ENCODE measurements at regions not wholly inside any gene's neighbourhood (a gene's known extent, or its start where the extent isn't known, plus 50 kb on each side); places are given as distances from the start of the nearest gene placed in this dataset.

GRCh38 chr13:111665691-111666095, 345.3 kb downstream of the TEX29 start:
- H3F3A ChIP-seq (ENCODE audit: insufficient read depth, low read depth) = no peaks in the 10 kb centered on the region
- no peaks in the 10 kb centered on the region for H3K36me3 ChIP-seq (ENCODE audit: low read depth)
- H3K9me3 ChIP-seq (ENCODE audit: insufficient read depth, low read depth) = no peaks in the 10 kb centered on the region
- no peaks in the 10 kb centered on the region for H3K9me2 ChIP-seq (ENCODE audit: insufficient read depth)
- peaks cover 4% of the 10 kb centered on the region; the same call in 1 of the 2 replicates for H4K20me1 ChIP-seq (ENCODE audit: insufficient read depth)
- H3K27ac ChIP-seq = no peak overlapping the region
- no peak for DNase-seq
- no peak overlapping the region for H2AFZ ChIP-seq
- H3K4me2 ChIP-seq = no peak overlapping the region
- intact Hi-C loops (cut with micrococcal nuclease; ENCODE audit: unreplicated experiment) = no loop called here
- H3K4me3 ChIP-seq = no peak overlapping the region
- BruUV-seq (replicated peaks) = no TSS peak
- H3K27me3 ChIP-seq (ENCODE audit: insufficient read depth, low read depth) = peaks cover 78% of the 10 kb centered on the region
- no peaks in the 10 kb centered on the region for H3K4me1 ChIP-seq (replicated peaks; ENCODE audit: insufficient read depth)
- POLR2A ChIA-PET (ENCODE audit: unreplicated experiment) = no interaction called here
- no peak for TF ChIP-seq EZH2 (IDR thresholded peaks at IDR 0.05; ENCODE audit: low read depth)
- TF ChIP-seq, protein P1, sequence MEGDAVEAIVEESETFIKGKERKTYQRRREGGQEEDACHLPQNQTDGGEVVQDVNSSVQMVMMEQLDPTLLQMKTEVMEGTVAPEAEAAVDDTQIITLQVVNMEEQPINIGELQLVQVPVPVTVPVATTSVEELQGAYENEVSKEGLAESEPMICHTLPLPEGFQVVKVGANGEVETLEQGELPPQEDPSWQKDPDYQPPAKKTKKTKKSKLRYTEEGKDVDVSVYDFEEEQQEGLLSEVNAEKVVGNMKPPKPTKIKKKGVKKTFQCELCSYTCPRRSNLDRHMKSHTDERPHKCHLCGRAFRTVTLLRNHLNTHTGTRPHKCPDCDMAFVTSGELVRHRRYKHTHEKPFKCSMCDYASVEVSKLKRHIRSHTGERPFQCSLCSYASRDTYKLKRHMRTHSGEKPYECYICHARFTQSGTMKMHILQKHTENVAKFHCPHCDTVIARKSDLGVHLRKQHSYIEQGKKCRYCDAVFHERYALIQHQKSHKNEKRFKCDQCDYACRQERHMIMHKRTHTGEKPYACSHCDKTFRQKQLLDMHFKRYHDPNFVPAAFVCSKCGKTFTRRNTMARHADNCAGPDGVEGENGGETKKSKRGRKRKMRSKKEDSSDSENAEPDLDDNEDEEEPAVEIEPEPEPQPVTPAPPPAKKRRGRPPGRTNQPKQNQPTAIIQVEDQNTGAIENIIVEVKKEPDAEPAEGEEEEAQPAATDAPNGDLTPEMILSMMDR (conservative IDR thresholded peaks at IDR 0.05) = no peak
- H3K79me2 ChIP-seq (ENCODE audit: low read depth) = no peaks in the 10 kb centered on the region
- CTCF ChIA-PET = no interaction called here

- H3K9me3 ChIP-seq (ENCODE audit: insufficient read depth, low read depth) = no peaks in the 10 kb centered on the region
- H3K4me1 ChIP-seq (replicated peaks; ENCODE audit: insufficient read depth) = no peaks in the 10 kb centered on the region
- CTCF ChIA-PET = no interaction called here
- no peaks in the 10 kb centered on the region for H3K36me3 ChIP-seq (ENCODE audit: low read depth)
- POLR2A ChIA-PET (ENCODE audit: unreplicated experiment) = no interaction called here
- H3K27me3 ChIP-seq (ENCODE audit: insufficient read depth, low read depth) = peaks cover 73% of the 10 kb centered on the region
- H4K20me1 ChIP-seq (ENCODE audit: insufficient read depth) = peaks cover 4% of the 10 kb centered on the region; the same call in 1 of the 2 replicates
- no peak for DNase-seq
- H3K4me2 ChIP-seq = no peak overlapping the region
- intact Hi-C loops (cut with micrococcal nuclease; ENCODE audit: unreplicated experiment) = no loop called here
- TF ChIP-seq EZH2 (IDR thresholded peaks at IDR 0.05; ENCODE audit: low read depth) = no peak
- TF ChIP-seq, protein P1 (conservative IDR thresholded peaks at IDR 0.05) = no peak
- no peaks in the 10 kb centered on the region for H3F3A ChIP-seq (ENCODE audit: insufficient read depth, low read depth)
- no TSS peak for BruUV-seq (replicated peaks)
- no peak overlapping the region for H3K4me3 ChIP-seq
- H3K79me2 ChIP-seq (ENCODE audit: low read depth) = no peaks in the 10 kb centered on the region
- H3K27ac ChIP-seq = no peak overlapping the region
- no peak overlapping the region for H2AFZ ChIP-seq
- no peaks in the 10 kb centered on the region for H3K9me2 ChIP-seq (ENCODE audit: insufficient read depth)
These were observed 345.8 kb downstream of the TEX29 start for GRCh38 chr13:111666164-111666776.

DNA sequence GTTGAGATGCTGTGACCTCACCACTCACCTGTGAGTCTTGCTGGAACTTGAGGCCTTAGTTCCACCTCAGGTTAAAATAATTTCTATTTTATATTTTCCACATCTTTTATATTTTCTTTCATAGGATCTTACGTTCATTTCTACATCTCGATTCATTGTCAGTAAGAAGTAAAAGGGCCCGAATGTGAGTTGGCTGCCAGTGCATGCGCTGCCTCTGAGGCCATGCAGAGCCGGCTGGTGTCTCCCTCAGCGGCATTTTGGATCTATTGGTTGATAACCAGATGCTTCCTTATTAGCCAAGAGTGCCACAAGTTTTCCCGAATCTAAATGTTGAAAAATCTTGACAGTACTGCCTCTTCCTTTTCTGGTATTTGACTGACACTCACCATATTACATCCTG, 347.3 kb downstream of the TEX29 start:
- Histone ChIP-seq H3K27ac (no peak overlapping the region), H3K36me3 (ENCODE audit: low read depth) (no peaks in the 10 kb centered on the region), H3K9me3 (ENCODE audit: insufficient read depth, low read depth) (no peaks in the 10 kb centered on the region), H3K27me3 (ENCODE audit: insufficient read depth, low read depth) (peaks cover 58% of the 10 kb centered on the region), H3K4me1 (replicated peaks; ENCODE audit: insufficient read depth) (no peaks in the 10 kb centered on the region), H2AFZ (no peak overlapping the region), H3K4me2 (no peak overlapping the region), H3F3A (ENCODE audit: insufficient read depth, low read depth) (no peaks in the 10 kb centered on the region), H3K4me3 (no peak overlapping the region), H4K20me1 (ENCODE audit: insufficient read depth) (peaks cover 4% of the 10 kb centered on the region; the same call in 1 of the 2 replicates), H3K9me2 (ENCODE audit: insufficient read depth) (no peaks in the 10 kb centered on the region), H3K79me2 (ENCODE audit: low read depth) (no peaks in the 10 kb centered on the region)
- ChIA-PET POLR2A (ENCODE audit: unreplicated experiment) (no interaction called here), CTCF (no interaction called here)
- BruUV-seq (replicated peaks) = no TSS peak
- DNase-seq = no peak
- TF ChIP-seq EZH2 (IDR thresholded peaks at IDR 0.05; ENCODE audit: low read depth) = no peak
- TF ChIP-seq, protein P1 (conservative IDR thresholded peaks at IDR 0.05) = no peak
- intact Hi-C loops (cut with micrococcal nuclease; ENCODE audit: unreplicated experiment) = no loop called here

Measured in PC-9 (cell line).